T-cell (primary cell): ENCODE measurements at regions not wholly inside any gene's neighbourhood (a gene's known extent, or its start where the extent isn't known, plus 50 kb on each side); places are given as distances from the start of the nearest gene placed in this dataset.

Experiments used
- ATAC-seq, 4 experiments: fragments of 200-7000 bp in 3 of 4; fragments of 150-1000 bp in 1 of 4; cut with Tn5 transposase; replicated peaks in 1 of 4; 1 replicate in 3 of 4; 2 replicates in 1 of 4; pipeline ENCODE4 v1.10.0; 2021; ENCODE audit warnings: moderate library complexity in 3 of 4, mild to moderate bottlenecking in 2 of 4, moderate number of reproducible peaks in 1 of 4
- CTCF ChIA-PET, 2 donors: fragments of 300-600 bp; sonication (Branson Sonifier 250); formaldehyde crosslinking; loops; one replicate each; lab custom pipeline; 2022; ENCODE audit warnings: antibody characterized with exemption in 2 of 2; lab: Charles Lee
- POLR2A ChIA-PET, 2 donors: fragments of 300-600 bp; sonication (Branson Sonifier 250); formaldehyde crosslinking; loops; one replicate each; lab custom pipeline; 2022; ENCODE audit warnings: antibody characterized with exemption in 2 of 2; lab: Charles Lee
- DNase-seq, 35 experiments: peaks; one replicate each; pipeline versions ENCODE4 v3.0.0 to v3.0.0-alpha.2; 2013 to 2023
- H3K27ac ChIP-seq: one replicate; pipeline ENCODE4 v1.5.1; 2013; ENCODE audit warnings: low read length
- H3K27me3 ChIP-seq, 2 experiments: replicated peaks in 1 of 2; 1 replicate in 1 of 2; 2 replicates in 1 of 2; pipeline versions ENCODE4 v1.6.1 to v1.7.0; 2013; ENCODE audit warnings: low read length in 1 of 2, mixed read lengths in 1 of 2; ENCODE audit not compliant: control insufficient read depth in 2 of 2, insufficient read depth in 2 of 2; ENCODE audit errors: extremely low read depth in 1 of 2
- H3K36me3 ChIP-seq, 2 donors: 1 replicate in 1 of 2; 2 replicates in 1 of 2; pipeline versions ENCODE4 v1.6.1 to v1.7.0; 2013; ENCODE audit warnings: low read length in 1 of 2; ENCODE audit not compliant: control insufficient read depth in 2 of 2, insufficient read depth in 1 of 2; ENCODE audit errors: extremely low read depth in 1 of 2
- H3K4me1 ChIP-seq, 2 experiments: 1 replicate in 1 of 2; 2 replicates in 1 of 2; pipeline versions ENCODE4 v1.6.1 to v1.7.0; 2013; ENCODE audit warnings: low read length in 2 of 2, mixed read lengths in 1 of 2; ENCODE audit not compliant: insufficient read depth in 2 of 2, control insufficient read depth in 1 of 2; ENCODE audit errors: extremely low read depth in 1 of 2
- H3K4me3 ChIP-seq, 2 donors: 1 replicate in 1 of 2; 2 replicates in 1 of 2; pipeline versions ENCODE4 v1.5.1 to v1.7.0; 2013; ENCODE audit warnings: mild to moderate bottlenecking in 2 of 2, low read length in 1 of 2, moderate library complexity in 1 of 2; ENCODE audit not compliant: control insufficient read depth in 1 of 2; ENCODE audit errors: extremely low read depth in 1 of 2
- H3K9me3 ChIP-seq: 2 replicates; pipeline ENCODE4 v1.7.0; 2013
- H3K27ac Mint-ChIP-seq, 2 donors: one replicate each; pipeline ENCODE4 v1.8.0; 2020 to 2021; ENCODE audit warnings: mild to moderate bottlenecking in 2 of 2, mixed read lengths in 2 of 2
- H3K27me3 Mint-ChIP-seq, 2 donors: one replicate each; pipeline ENCODE4 v1.8.0; 2021 to 2022; ENCODE audit warnings: mixed read lengths in 2 of 2
- H3K36me3 Mint-ChIP-seq: one replicate; pipeline ENCODE4 v1.8.0; 2021; ENCODE audit warnings: mixed read lengths
- H3K4me1 Mint-ChIP-seq, 3 donors: one replicate each; pipeline ENCODE4 v1.8.0; 2020 to 2022; ENCODE audit warnings: mixed read lengths in 3 of 3, mild to moderate bottlenecking in 1 of 3
- H3K4me3 Mint-ChIP-seq, 3 donors: one replicate each; pipeline ENCODE4 v1.8.0; 2020 to 2022; ENCODE audit warnings: mild to moderate bottlenecking in 3 of 3, mixed read lengths in 3 of 3, moderate library complexity in 3 of 3
- H3K9me3 Mint-ChIP-seq, 3 donors: one replicate each; pipeline ENCODE4 v1.8.0; 2020 to 2022; ENCODE audit warnings: mixed read lengths in 3 of 3
- WGBS: methylation state at CpG from one replicate; pipeline ENCODE4 v1.1.5; 2013; ENCODE audit warnings: missing lambda C conversion rate; ENCODE audit not compliant: insufficient coverage; 5-methylcytosine and 5-hydroxymethylcytosine counted together

DNA sequence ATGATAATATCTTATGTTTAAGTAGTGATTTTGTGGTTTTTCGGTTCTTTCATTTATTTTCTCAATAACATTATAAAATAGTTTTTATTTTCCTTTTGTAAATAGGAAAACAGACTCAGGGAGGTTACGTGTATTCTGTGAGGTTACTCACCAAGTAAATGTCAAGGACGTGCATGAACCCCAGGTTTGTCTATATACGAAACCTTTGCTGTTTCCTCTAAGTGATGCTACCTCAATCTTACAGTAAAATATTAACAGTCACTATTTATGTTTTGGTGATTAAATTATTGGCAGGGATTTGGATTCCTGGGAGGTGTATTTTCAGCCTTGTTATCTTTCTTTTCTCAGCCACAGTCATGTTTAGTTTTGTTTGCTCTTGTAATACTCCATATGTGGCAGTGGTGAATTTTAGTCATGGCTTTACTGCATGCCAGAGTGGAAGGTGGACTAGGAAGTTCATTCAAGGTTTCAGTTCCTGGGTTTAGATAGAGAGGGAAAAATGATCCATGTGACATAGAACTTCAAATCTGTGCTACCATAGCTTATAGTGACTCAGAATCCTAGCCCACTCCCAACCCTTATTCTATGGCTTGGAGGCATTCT lies 139.9 kb downstream of the ARL4A start:
- POLR2A ChIA-PET, result no interaction called here

DNA sequence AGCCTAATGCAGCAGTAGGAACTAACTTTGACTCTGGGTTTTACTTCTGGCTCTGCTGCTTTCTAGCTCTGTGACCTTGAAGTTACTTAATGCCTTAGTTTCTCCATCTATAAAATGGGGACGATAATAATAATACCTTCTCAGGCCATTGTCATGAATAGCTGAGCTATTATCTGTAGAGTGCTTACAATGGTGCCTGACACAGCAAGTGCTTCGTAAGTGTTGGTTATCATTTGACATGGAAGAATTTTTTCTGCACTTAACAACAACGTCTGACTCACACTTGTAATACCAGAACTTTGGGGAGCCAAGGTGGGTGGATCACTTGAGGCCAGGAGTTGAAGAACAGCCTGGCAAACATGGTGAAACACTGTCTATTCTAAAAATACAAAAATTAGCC lies 140.5 kb downstream of the ARL4A start:
- Mint-ChIP-seq H3K36me3 (no peaks in the 10 kb centered on the region), H3K27me3 (no peaks in the 10 kb centered on the region), H3K27ac (no peak overlapping the region), H3K4me1 (no peaks in the 10 kb centered on the region), H3K4me3 (no peak overlapping the region), H3K9me3 (peaks cover 0 to 2% (median 2%) of the 10 kb centered on the region in 3 donors)
- Histone ChIP-seq H3K27ac (no peak overlapping the region), H3K4me3 (no peak overlapping the region), H3K36me3 (no peaks in the 10 kb centered on the region), H3K4me1 (no peaks in the 10 kb centered on the region), H3K9me3 (no peaks in the 10 kb centered on the region), H3K27me3 (no peaks in the 10 kb centered on the region)
- ATAC-seq (no peak), DNase-seq (no peak)
- ChIA-PET POLR2A (no interaction called here), CTCF (no interaction called here)
- no CpG with 5 or more reads among the region's 3 CpGs for WGBS

More for the DNA sequence above, 139.9 kb downstream of the ARL4A start:
- no peaks in the 10 kb centered on the region for H3K9me3 Mint-ChIP-seq
- no peaks in the 10 kb centered on the region for H3K36me3 Mint-ChIP-seq
- H3K4me3 Mint-ChIP-seq, result no peak overlapping the region
- Histone ChIP-seq H3K4me1 (no peaks in the 10 kb centered on the region), H3K27me3 (no peaks in the 10 kb centered on the region), H3K4me3 (no peak overlapping the region), H3K36me3 (no peaks in the 10 kb centered on the region), H3K9me3 (no peaks in the 10 kb centered on the region), H3K27ac (no peak overlapping the region)
- CTCF ChIA-PET, result no interaction called here
- ATAC-seq (no peak), DNase-seq (no peak)
- H3K4me1 Mint-ChIP-seq, result no peaks in the 10 kb centered on the region
- WGBS, result no CpG with 5 or more reads among the region's 4 CpGs
- no peak overlapping the region for H3K27ac Mint-ChIP-seq
- no peaks in the 10 kb centered on the region for H3K27me3 Mint-ChIP-seq

DNA sequence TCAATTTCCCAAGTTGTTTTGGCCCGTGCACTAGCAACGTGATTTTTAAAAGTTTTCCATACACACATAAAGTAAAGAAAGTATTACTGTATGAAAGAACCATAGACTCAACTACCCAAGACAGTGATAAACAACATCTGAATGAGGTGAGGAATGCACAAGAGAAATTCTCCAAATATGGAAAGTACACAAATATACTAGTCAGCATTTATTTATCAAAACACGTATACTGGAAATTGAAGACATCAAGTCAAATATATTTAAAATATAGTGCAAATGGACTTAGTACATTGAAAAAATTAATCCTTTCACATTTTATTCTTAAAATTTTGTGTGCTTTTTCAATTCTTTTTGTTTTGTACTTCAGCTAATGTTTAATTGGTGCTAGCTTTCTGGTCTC lies 143.6 kb downstream of the ARL4A start:
- no CpG with 5 or more reads among the region's 3 CpGs for WGBS
- Histone ChIP-seq H3K27me3 (no peaks in the 10 kb centered on the region), H3K4me1 (no peaks in the 10 kb centered on the region), H3K9me3 (no peaks in the 10 kb centered on the region), H3K36me3 (no peaks in the 10 kb centered on the region), H3K27ac (no peak overlapping the region), H3K4me3 (no peak overlapping the region)
- Mint-ChIP-seq H3K36me3 (peaks cover 6% of the 10 kb centered on the region), H3K4me1 (no peaks in the 10 kb centered on the region), H3K27ac (no peak overlapping the region), H3K27me3 (peaks cover 0 to 5% of the 10 kb centered on the region in 2 donors), H3K9me3 (peaks cover 10 to 18% (median 14%) of the 10 kb centered on the region in 3 donors), H3K4me3 (no peak overlapping the region)
- ATAC-seq (no peak), DNase-seq (no peak)
- POLR2A ChIA-PET, result no interaction called here
- CTCF ChIA-PET, result no interaction called here

DNA sequence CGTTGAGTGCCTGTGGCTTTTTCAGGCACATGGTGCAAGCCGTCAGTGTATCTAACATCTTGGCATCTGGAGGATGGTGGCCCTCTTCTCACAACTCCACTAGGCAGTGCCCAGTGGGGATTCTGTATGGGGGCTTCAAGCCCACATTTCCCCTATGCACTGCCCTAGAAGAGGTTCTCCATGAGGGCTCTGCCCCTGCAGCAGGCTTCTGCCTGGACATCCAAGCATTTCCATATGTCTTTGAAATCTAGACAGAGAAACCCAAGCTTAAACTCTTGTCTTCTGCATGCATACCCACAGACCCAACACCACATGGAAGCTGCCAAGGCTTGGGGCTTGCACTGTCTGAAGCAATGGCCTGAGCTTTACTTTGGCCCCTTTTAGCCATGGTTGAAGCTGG lies 146.4 kb downstream of the ARL4A start:
- H3K4me3 Mint-ChIP-seq, result no peak overlapping the region

DNA sequence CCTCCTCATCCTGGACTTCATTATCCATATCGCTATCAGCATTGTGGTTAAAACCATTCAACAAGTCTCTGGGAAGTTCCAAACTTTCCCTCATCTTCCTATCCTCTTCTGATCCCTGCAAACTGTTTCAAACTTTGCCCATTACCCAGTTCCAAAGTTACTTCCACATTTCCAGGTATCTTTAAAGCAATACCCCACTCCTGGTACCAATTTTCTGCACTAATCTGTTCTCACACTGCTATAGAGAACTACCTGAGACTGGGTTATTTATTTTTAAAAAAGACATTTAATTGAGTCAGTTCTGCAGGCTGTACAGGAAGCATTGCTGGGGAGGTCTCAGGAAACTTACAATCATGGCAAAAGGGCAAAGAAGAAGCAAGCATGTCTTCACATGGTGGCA lies 147.3 kb downstream of the ARL4A start:
- Histone ChIP-seq H3K9me3 (no peaks in the 10 kb centered on the region), H3K27ac (no peak overlapping the region), H3K4me3 (no peak overlapping the region), H3K36me3 (no peaks in the 10 kb centered on the region), H3K27me3 (peaks cover 0 to 4% of the 10 kb centered on the region in 2 experiments), H3K4me1 (no peaks in the 10 kb centered on the region)
- peaks cover 6% of the 10 kb centered on the region for H3K36me3 Mint-ChIP-seq
- no peak for DNase-seq
- no peaks in the 10 kb centered on the region for H3K4me1 Mint-ChIP-seq
- CTCF ChIA-PET, result no interaction called here
- no peak for ATAC-seq
- POLR2A ChIA-PET, result no interaction called here
- no peak overlapping the region for H3K4me3 Mint-ChIP-seq
- 100% methylated on average over 1 of the region's 1 CpG for WGBS
- no peak overlapping the region for H3K27ac Mint-ChIP-seq
- peaks cover 0 to 5% of the 10 kb centered on the region in 2 donors for H3K27me3 Mint-ChIP-seq
- peaks cover 10 to 18% (median 14%) of the 10 kb centered on the region in 3 donors for H3K9me3 Mint-ChIP-seq

More for the DNA sequence above, 146.4 kb downstream of the ARL4A start:
- Histone ChIP-seq H3K9me3 (no peaks in the 10 kb centered on the region), H3K27ac (no peak overlapping the region), H3K4me3 (no peak overlapping the region), H3K4me1 (no peaks in the 10 kb centered on the region), H3K27me3 (no peaks in the 10 kb centered on the region), H3K36me3 (no peaks in the 10 kb centered on the region)
- Mint-ChIP-seq H3K4me1 (no peaks in the 10 kb centered on the region), H3K9me3 (peaks cover 10 to 18% (median 14%) of the 10 kb centered on the region in 3 donors), H3K27me3 (peaks cover 0 to 5% of the 10 kb centered on the region in 2 donors), H3K27ac (no peak overlapping the region), H3K36me3 (peaks cover 6% of the 10 kb centered on the region)
- ChIA-PET CTCF (interaction anchor here in 1 of 2 donors (0.6 kb wide), 1 partner anchor 1350 kb away, joined by 3 read pairs; no protein-coding TSS in a partner anchor), POLR2A (no interaction called here)
- DNase-seq (no peak), ATAC-seq (no peak)
- no CpG with 5 or more reads among the region's 2 CpGs for WGBS

DNA sequence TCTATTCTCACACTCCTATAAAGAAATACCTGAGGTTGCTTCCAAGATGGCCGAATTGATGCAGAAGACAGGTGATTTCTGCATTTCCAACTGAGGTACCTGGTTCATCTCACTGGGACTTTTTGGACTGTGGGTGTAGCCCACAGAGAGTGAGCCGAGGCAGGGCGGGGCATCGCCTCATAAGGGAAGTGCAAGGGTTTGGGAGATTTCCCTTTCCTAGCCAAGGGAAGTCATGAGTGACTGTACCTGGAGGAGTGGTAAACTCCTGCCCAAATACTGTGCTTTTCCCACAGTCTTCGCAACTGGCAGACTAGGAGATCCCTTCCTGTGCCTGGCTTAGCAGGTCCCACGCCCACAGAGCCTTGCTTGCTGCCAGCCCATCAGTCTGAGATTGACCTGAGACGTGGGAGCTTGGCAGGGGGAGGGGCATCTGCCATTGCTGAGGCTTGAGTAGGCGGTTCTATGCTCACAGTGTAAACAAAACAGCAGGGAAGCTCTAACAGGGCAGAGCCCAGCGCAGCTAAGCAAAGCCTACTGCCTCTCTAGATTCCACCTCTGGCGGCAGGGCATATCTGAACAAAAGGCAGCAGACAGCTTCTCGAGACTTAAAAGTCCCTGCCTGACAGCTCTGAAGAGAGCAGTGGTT lies 152.2 kb downstream of the ARL4A start:
- H3K36me3 Mint-ChIP-seq, result peaks cover 4% of the 10 kb centered on the region
- H3K4me1 Mint-ChIP-seq, result no peaks in the 10 kb centered on the region
- no peak for DNase-seq
- peaks cover 0 to 2% of the 10 kb centered on the region in 2 donors for H3K27me3 Mint-ChIP-seq
- Histone ChIP-seq H3K27ac (no peak overlapping the region), H3K36me3 (no peaks in the 10 kb centered on the region), H3K4me3 (no peak overlapping the region), H3K9me3 (no peaks in the 10 kb centered on the region), H3K4me1 (no peaks in the 10 kb centered on the region), H3K27me3 (peaks cover 0 to 8% of the 10 kb centered on the region in 2 experiments)
- H3K9me3 Mint-ChIP-seq, result peaks cover 11 to 16% (median 13%) of the 10 kb centered on the region in 3 donors
- H3K27ac Mint-ChIP-seq, result no peak overlapping the region
- no peak for ATAC-seq
- H3K4me3 Mint-ChIP-seq, result no peak overlapping the region
- 78% methylated on average over 11 of the region's 11 CpGs for WGBS
- ChIA-PET POLR2A (no interaction called here), CTCF (no interaction called here)
